MG63 (cell line): ENCODE measurements at regions not wholly inside any gene's neighbourhood (a gene's known extent, or its start where the extent isn't known, plus 50 kb on each side); places are given as distances from the start of the nearest gene placed in this dataset.

Source experiments
- DNase-seq: peaks from one replicate; pipeline ENCODE4 v3.0.0-alpha.2; 2020
- H3K27me3 ChIP-seq: fragments of 250-450 bp; sonication (Bioruptor Pico); 2 replicates; pipeline ENCODE4 v1.5.1; 2020; ENCODE audit warnings: mild to moderate bottlenecking, moderate library complexity
- H3K36me3 ChIP-seq: fragments of 250-450 bp; sonication (Bioruptor Pico); 2 replicates; pipeline ENCODE4 v1.5.1; 2020; ENCODE audit warnings: mild to moderate bottlenecking, moderate library complexity
- H3K4me3 ChIP-seq: fragments of 250-450 bp; sonication (Bioruptor Pico); 2 replicates; pipeline ENCODE4 v1.5.1; 2020; ENCODE audit warnings: mild to moderate bottlenecking, moderate library complexity
- H3K9me3 ChIP-seq: fragments of 250-450 bp; sonication (Bioruptor Pico); 2 replicates; pipeline ENCODE4 v1.5.1; 2020; ENCODE audit warnings: mild to moderate bottlenecking, moderate library complexity

DNA sequence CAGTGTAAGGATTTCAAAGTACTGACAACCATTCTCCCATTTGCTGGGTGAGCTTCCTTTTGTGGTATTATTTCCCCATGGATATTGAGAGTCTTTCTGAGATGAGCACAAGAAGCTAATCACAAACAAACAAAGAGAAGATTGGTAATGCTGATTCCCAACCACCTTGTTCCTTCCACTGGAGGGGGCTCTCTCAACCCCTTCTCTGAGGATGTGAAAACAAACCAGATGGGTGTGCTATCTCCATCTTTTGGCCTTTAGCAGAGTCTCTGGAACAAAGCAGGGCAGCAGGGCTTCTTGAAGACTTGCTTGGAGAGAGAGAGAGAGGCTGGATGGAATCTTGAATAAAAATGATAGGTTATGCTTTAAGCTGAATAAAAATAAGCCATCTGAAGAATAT is 576.7 kb upstream of the ZNF462 start:
- no peaks in the 10 kb centered on the region for H3K9me3 ChIP-seq
- no peaks in the 10 kb centered on the region for H3K27me3 ChIP-seq
- no peak overlapping the region for H3K4me3 ChIP-seq
- peak; percentile 1 for DNase-seq
- no peaks in the 10 kb centered on the region for H3K36me3 ChIP-seq

DNA sequence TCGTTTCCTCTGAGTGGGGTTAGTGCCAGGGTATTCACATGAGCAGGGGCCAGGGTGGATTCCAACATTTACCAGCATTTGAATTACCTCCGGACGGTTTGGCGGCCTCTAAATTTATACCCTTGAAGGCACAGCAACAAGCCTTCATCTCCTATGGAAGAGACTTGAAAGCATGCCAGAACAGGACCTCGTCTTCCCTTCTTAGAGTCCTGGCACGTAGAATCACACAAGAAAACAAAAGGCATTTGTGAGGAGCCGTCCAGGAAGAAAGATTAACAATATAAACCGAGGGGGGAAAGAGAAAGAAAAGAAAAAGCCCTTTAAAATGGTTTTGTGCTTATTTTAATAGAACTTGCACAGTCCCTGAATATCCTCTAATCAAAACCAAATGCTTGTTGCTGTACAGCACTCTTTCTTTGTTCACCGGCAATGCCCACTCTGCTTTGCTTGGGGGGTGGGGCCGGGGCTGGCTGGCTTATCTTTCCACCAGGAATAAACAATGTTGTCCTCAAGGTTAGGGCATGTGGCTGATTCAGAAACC is 575.8 kb upstream of the ZNF462 start:
- H3K9me3 ChIP-seq: no peaks in the 10 kb centered on the region
- no peaks in the 10 kb centered on the region for H3K36me3 ChIP-seq
- peak; percentile 10 for DNase-seq
- no peaks in the 10 kb centered on the region for H3K27me3 ChIP-seq
- H3K4me3 ChIP-seq: peak overlapping the region; percentile 12; the same call in 1 of the 2 replicates

DNA sequence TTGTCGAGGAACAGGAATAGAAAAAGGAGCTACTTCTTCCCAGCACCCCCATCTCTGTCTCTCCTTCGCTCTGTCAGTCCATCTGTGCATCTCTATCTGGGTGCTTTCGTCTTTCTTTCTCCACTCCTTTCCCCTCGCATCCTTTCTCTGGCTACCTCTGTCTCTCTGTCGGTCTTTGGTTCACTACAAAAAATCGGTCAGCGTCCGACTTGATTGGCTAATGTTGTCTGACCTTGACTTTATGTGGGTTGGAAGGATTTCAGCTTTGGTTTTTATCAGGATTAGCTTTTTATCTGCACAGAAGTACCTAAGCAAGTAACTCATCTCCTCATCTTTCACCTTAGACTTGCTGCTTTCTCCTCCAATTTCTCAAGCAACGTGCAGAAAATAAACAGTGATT is 575.2 kb upstream of the ZNF462 start:
- H3K36me3 ChIP-seq: no peaks in the 10 kb centered on the region
- H3K4me3 ChIP-seq: no peak overlapping the region
- H3K27me3 ChIP-seq: no peaks in the 10 kb centered on the region
- H3K9me3 ChIP-seq: no peaks in the 10 kb centered on the region
- no peak for DNase-seq

DNA sequence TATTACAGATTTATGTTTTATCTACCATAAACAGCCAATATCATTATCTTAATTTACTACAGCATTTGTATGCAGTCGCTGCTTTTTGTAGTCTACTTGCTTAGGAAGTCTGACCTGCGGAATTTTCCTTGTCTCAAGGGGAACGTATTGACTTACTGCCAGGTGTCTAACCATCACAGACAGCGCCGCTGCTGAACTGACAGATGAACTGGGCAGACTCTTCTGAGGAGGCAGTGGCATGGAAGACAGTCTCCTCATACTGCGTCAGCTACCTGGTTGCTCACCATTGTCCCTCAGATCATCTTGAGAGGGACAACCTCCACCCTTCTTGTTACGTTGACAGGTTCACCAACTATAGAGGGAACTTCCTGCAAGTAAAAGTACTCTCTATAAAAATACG is 574.3 kb upstream of the ZNF462 start:
- Histone ChIP-seq H3K36me3 (no peaks in the 10 kb centered on the region), H3K9me3 (no peaks in the 10 kb centered on the region), H3K4me3 (no peak overlapping the region), H3K27me3 (no peaks in the 10 kb centered on the region)
- no peak for DNase-seq

DNA sequence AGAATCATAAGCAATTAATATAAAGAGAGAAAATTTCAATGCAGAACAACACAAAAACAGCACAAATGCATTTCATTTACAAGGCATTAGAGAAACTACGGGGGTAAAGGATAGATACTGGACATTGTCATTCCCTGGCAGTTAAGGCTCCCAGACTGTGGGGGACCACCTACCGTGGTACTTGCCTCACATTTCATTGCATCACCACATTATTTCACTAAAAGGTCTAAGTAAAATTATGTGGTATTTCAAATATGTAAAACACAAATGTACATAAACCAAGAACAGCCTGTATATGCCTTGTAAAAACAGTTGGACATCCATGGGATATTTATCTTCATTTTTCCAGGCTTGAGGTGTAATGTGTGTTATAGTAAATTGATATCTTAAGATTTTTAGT is 571.2 kb upstream of the ZNF462 start:
- no peaks in the 10 kb centered on the region for H3K36me3 ChIP-seq
- H3K4me3 ChIP-seq: no peak overlapping the region
- DNase-seq: no peak
- no peaks in the 10 kb centered on the region for H3K27me3 ChIP-seq
- H3K9me3 ChIP-seq: no peaks in the 10 kb centered on the region

DNA sequence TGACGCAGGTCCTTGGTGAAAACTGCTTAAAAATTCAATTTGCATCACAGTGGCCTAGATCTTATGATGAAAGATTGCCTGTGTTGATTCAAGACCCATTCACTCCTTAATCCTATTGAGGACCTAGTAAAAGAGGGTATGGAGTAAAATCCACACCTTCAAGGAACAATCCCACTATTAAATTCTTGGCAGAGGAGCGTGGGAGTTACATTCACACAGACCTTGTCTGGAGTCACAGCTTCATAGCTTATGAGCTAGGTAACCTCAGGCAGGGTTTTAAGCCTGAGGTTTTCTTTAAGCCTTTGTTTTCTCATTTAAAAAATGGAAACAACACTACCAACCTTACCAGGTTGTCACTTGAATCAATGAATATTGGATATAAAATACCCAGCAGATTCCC is 566.5 kb upstream of the ZNF462 start:
- Histone ChIP-seq H3K9me3 (no peaks in the 10 kb centered on the region), H3K36me3 (no peaks in the 10 kb centered on the region), H3K27me3 (no peaks in the 10 kb centered on the region), H3K4me3 (no peak overlapping the region)
- DNase-seq: no peak

DNA sequence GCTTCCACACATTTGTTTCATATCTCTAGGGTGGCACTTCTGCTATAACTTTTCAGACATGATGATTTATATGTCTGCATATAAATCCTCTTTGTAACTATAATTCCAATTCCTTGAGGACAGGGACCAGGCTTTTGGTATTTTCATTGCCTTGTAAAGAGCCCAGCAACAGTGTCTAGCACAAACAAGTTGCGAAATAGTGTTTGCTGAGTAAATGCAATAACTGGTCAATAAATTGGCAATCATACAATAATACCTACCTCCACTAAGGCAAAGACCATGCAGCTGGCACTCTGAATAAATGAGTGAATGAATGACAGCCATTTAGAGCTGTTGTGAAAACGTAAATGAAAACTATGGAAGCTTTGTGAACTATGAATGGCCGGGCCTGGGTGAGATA is 564.0 kb upstream of the ZNF462 start:
- H3K36me3 ChIP-seq: no peaks in the 10 kb centered on the region
- no peaks in the 10 kb centered on the region for H3K9me3 ChIP-seq
- DNase-seq: no peak
- H3K27me3 ChIP-seq: no peaks in the 10 kb centered on the region
- H3K4me3 ChIP-seq: no peak overlapping the region

DNA sequence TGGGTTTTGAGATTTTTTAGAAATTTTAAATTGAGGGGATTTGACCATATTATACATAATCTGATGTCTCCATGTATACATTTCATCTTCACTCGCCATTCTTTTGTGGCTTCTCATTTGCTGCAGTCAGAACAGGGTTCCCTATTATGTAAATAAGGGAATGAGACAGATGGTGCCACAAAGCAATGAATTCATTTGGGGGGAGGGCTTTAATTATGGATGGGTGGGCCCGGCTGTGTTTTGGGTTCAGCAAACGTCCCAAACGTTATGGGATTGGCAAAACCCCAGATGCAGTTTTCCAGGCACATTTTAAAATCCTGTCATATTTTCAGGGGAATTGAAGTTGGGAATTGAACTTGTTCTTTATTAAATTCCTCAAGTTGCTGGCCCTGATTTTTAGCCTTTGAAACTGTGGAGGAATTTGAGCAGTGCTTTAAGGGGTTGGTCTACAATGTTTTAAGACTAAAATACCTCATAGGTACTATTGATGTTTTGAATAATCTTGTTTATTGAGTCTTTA is 558.5 kb upstream of the ZNF462 start:
- H3K36me3 ChIP-seq: no peaks in the 10 kb centered on the region

DNA sequence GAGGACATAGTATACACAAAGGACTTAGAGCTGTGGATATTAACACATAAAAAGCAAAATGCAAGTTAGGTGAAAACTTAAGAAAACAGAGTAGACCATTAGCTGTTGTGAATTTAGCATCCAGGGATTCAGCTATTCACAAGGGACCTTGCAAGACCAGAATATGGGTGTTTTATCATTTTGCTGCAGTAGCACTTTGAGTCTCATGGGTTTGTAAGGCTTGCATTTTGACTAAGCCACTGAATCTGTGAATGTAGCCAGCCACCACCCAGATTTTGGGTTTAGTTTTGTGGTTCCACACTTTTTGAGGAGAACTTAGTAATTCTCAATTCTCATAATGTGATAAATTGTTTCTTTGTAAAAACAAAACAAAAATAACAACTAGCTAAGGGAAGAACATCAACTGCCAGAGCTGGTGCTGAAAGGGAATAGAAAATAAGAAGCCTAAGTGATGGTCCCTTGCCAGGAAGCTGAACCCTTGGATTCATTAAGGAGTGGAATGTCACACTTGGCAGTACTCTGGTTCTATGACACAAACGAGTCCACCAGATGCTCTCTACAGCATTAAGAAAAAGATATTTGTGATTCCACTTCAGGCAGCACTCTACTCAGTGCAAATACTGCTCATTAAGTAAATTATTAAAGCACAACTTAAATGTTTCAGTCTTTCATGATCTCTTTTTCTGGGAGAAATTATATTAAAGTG is 557.4 kb upstream of the ZNF462 start:
- H3K9me3 ChIP-seq: no peaks in the 10 kb centered on the region
- H3K36me3 ChIP-seq: no peaks in the 10 kb centered on the region
- no peak for DNase-seq
- H3K27me3 ChIP-seq: no peaks in the 10 kb centered on the region
- H3K4me3 ChIP-seq: no peak overlapping the region

More for the DNA sequence above, 558.5 kb upstream of the ZNF462 start:
- Histone ChIP-seq H3K4me3 (no peak overlapping the region), H3K9me3 (no peaks in the 10 kb centered on the region), H3K27me3 (no peaks in the 10 kb centered on the region)
- DNase-seq: no peak

DNA sequence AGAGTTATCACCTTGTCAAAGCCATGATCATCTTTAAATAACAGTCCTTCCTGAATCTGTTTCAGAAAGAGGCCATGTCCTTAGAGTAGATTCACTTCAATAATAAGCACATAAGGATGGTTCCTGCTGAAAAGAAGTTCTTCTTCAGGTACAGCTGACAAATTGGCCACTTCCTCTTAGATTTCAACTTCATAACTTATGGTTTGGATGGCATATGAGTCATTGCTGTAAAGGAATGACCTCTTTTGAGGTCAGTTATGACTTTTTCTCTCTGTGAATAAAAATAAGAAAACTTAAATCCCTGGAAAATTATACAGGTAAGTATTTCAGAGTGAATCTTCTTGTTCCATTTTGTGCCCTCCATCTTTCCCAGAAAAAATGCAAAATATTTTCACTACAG is 555.3 kb upstream of the ZNF462 start:
- H3K4me3 ChIP-seq: no peak overlapping the region
- no peak for DNase-seq
- H3K27me3 ChIP-seq: no peaks in the 10 kb centered on the region
- H3K9me3 ChIP-seq: no peaks in the 10 kb centered on the region
- no peaks in the 10 kb centered on the region for H3K36me3 ChIP-seq

DNA sequence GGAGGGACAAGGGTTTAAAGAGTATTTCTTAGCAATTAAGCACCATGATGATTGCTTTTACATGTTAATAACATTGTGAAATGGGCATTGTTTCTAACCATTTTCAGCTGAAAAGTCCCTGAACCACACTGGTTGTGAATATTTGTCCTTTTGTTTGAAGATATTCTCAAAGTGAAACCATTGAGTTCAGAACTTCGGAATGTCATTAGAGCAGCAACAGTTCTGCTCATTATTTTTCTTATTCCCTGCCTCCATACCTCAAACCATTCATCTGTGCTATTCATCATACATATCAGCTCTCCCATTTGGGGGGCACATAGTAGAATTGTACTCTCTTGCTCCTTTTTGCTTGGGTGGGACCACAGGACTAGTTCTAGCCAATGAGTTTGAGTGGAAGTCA is 553.0 kb upstream of the ZNF462 start:
- no peaks in the 10 kb centered on the region for H3K36me3 ChIP-seq
- DNase-seq: no peak
- H3K4me3 ChIP-seq: no peak overlapping the region
- no peaks in the 10 kb centered on the region for H3K9me3 ChIP-seq
- H3K27me3 ChIP-seq: no peaks in the 10 kb centered on the region

DNA sequence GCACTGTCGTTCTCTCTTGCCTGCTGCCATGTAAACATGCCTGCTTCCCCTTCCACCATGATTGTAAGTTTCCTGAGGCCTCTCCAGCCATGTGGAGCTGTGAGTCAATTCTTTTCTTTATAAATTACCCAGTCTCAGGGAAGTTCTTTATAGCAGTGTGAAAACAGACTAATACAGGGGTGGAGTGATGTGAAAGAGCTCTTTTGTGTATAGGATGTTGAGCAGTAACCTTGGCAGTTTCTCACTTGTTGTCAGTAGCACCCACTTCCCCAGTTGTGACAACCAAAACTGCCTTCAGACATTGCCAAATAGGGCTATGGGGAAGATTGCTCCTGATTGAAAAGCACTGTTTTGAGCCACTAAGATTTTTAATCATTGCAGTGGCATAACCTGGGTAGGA is 552.2 kb upstream of the ZNF462 start:
- no peaks in the 10 kb centered on the region for H3K9me3 ChIP-seq
- no peaks in the 10 kb centered on the region for H3K27me3 ChIP-seq
- no peak overlapping the region for H3K4me3 ChIP-seq
- no peaks in the 10 kb centered on the region for H3K36me3 ChIP-seq
- no peak for DNase-seq

DNA sequence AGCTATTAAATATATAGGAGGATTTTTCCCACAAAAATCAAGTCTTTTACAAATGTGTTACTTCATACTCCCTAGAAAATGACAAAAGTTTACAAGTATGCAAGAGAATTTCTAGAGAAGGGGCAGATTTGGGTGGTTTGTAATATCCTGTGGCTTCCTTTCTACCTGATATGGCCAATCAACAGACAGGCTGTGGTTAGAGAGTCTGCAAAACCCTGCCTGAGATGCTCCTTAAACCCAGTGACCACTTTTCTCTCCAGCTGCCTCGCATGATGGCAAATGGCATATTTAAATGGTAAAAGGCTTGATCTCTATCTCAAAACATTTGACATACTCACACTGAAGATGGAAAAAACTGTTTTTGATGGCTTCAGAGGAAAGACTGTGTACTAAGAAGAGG is 550.1 kb upstream of the ZNF462 start:
- no peaks in the 10 kb centered on the region for H3K36me3 ChIP-seq
- H3K4me3 ChIP-seq: no peak overlapping the region
- no peak for DNase-seq
- no peaks in the 10 kb centered on the region for H3K9me3 ChIP-seq
- H3K27me3 ChIP-seq: no peaks in the 10 kb centered on the region

DNA sequence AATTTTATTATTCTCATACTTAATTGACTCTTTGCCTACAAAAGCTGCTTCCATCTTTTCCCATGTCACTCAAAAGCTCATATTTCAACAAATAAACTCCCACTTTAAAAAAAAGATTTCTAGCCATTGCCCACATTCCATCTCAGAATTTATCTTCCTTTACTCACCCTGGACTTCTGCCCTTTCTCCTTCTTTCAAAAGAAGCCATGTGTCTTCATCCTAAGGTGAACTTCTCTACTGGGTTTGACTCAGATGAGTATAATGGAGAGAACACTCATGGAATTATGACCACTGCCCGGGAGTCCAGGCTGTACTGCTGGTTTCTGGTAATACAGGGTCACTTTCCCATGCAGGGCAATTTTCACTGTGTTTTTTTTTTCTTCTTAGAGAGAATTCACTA is 548.5 kb upstream of the ZNF462 start:
- DNase-seq: no peak
- Histone ChIP-seq H3K9me3 (no peaks in the 10 kb centered on the region), H3K36me3 (no peaks in the 10 kb centered on the region), H3K27me3 (no peaks in the 10 kb centered on the region), H3K4me3 (no peak overlapping the region)

DNA sequence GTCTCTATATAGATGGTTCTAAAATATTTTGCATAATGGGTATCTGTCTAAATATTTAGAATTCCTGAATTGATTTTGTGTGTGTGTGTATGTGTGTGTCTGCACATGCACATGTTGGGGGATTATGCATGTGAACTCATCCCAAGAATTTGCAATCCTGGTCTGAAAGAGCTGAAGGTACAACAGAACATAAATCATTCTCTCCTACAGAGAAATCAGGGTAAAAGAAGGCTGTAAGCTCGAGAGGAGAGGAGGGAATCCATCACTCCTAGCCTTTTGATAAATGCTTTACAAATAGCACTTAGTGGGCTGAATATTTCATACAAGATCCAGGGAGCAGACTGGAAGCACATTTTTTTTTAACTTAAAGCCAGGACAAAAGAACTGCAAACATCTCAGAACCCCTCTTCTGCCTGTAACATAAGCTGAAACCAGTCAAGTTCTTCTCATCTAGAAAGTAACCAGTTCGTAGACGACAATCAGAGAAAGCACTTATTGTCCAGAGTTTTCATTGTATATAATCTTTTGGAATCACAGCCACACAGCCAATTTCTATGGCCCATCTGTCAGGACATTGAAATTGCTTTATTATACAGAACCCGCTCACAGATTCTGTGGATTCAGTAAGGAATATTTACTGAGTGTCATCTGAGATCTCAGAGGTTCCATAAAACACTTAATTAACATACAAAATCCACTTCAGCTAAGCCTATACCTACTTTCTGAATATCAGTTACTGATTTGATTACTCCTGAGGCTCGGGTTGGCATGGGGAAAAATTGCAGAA is 541.4 kb upstream of the ZNF462 start:
- no peaks in the 10 kb centered on the region for H3K27me3 ChIP-seq
- H3K4me3 ChIP-seq: no peak overlapping the region
- DNase-seq: no peak
- no peaks in the 10 kb centered on the region for H3K36me3 ChIP-seq
- no peaks in the 10 kb centered on the region for H3K9me3 ChIP-seq

DNA sequence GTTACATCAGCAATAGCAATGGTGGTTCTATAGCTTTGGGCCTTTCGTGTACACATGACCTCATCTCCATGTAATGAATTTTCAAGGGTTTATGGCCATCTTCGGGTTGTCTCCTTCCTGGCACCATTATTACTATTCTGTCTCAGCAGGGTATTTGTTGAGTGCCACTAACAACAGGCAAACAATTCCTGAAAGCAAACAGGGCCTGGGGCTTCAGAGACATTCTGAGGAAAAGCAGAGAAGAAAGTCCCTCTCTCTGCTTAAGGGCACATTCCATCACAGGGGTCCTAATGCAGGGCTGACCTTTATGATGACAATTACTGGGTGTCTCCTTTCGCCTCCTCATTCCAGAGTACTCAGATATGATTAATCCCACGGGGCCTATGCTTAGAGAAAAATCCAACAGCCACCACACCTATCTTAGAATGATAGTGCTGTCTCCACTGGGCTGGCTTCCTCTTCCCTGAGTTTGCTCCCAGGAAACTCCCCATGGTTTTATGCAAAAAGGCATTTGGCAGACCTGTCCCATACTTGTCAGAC is 540.2 kb upstream of the ZNF462 start:
- Histone ChIP-seq H3K27me3 (no peaks in the 10 kb centered on the region), H3K4me3 (no peak overlapping the region), H3K9me3 (no peaks in the 10 kb centered on the region), H3K36me3 (no peaks in the 10 kb centered on the region)
- DNase-seq: no peak

DNA sequence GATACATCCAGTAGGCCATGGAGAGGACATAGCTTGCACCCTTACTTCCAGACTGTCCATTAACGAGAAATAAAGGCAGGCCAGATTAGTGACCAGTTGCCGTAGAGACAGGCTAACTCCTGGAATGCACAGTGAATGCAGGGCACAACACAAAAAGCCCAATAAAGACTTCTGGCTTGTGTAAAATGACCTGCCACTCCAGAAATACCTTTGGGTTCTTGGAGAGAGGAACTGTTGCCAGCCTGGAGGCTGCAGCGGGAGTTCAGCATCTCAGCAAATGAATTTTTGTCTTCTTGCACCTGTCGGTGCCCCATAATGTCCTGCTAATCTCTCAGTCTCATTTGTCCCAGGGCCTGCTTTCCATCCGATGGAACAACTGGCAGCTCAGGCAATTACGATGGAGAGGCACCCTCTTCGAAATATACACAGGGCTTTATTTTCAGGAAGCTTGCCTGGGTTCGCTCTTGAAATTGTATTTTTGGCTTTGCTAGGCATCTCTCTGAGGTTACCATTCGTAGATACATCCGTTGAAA is 538.8 kb upstream of the ZNF462 start:
- Histone ChIP-seq H3K9me3 (no peaks in the 10 kb centered on the region), H3K27me3 (no peaks in the 10 kb centered on the region)
- DNase-seq: no peak

More for the DNA sequence above, 538.8 kb upstream of the ZNF462 start:
- H3K36me3 ChIP-seq: no peaks in the 10 kb centered on the region
- H3K4me3 ChIP-seq: no peak overlapping the region
